GM19397 (cell line): ENCODE measurements at regions not wholly inside any gene's neighbourhood (a gene's known extent, or its start where the extent isn't known, plus 50 kb on each side); places are given as distances from the start of the nearest gene placed in this dataset.

Experiments used
- ATAC-seq: cut with Tn5 transposase; IDR thresholded peaks from one replicate; pipeline ENCODE4 v1.9.1; 2021; ENCODE audit warnings: mild to moderate bottlenecking, moderate library complexity; ENCODE audit not compliant: unreplicated experiment

- ATAC-seq = no peak
These were observed 62.9 kb upstream of the LMO4 start for GRCh38 chr1:87265786-87266185.

DNA sequence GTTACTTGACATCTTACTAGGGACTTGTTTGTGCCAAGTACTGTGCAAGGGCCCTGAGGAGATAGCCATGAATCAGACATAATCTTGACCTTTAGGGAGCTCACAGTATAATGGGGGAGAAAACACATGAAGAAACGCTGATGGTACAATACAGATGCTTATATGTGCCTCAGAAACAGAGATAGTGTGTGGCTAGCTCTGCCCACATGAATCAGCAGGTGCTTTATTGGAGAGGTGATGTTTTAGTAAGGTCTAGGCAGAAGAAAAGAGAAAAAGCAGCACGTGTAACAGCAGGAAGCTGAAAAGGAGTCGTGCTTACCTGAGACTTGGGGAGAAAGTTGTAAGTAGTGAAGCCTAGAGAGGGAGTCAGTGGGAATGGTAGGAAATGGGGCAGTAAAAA, 60.6 kb upstream of the LMO4 start:
- no peak for ATAC-seq

DNA sequence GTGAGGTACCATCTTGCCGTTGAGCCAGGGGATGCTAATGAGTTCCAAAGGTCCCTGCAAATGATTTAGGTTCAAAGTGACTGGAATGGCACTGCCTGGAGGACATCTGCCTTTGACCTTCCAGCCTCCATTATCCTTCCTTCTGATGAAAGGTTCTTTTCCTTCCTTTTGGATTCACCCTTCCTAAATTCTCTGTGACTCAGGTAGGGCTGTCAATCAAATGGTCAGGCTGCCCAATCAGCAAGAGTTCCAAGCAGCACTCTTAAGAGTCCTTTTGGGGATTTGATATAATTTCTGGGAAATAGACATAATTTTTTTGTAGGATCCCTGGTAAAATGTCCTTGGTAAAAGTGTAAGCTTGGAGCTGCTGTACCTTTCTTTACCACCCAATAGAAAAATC, 58.8 kb upstream of the LMO4 start:
- ATAC-seq = no peak

DNA sequence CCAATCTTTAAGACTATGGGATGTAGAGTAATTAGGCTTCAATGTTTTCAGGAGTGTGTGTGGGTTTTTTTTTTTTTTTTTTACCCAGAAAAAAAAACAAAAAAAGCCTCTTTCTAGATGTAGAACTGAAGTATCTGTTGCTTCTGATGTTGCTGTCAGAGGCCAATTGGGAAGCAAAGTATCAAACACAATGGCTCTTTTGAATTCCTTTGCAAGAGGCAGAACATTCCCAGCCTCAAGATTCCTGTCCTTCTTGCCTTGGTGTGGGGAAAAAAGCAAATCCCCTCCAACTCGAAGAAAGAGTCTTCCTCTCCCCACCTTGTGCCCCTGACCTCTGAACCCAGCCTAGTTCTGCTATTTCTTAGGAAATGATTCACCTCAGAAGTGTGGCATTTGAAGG, 55.4 kb upstream of the LMO4 start:
- no peak for ATAC-seq

GRCh38 chr1:87274851-87275250, 53.8 kb upstream of the LMO4 start:
- no peak for ATAC-seq

GRCh38 chr1:87278825-87279535, 49.7 kb upstream of the LMO4 start:
- no peak for ATAC-seq
